IMR-90 (cell line): ENCODE measurements at regions not wholly inside any gene's neighbourhood (a gene's known extent, or its start where the extent isn't known, plus 50 kb on each side); places are given as distances from the start of the nearest gene placed in this dataset.

Experiments used
- ATAC-seq: fragments of 200-7000 bp; cut with Tn5 transposase; 2 replicates; pipeline ENCODE4 v1.9.1; 2020; ENCODE audit warnings: low read depth, mild to moderate bottlenecking, moderate library complexity
- BruUV-seq: library from RNA; stranded (reverse); fragments of 400-500 nt; replicated peaks from 2 replicates; lab custom pipeline; 2021; lab: Mats Ljungman, UMichigan
- CTCF ChIA-PET: fragments of 300-600 bp; formaldehyde crosslinking; extraction: SDS; loops from one replicate; lab custom pipeline; 2021; ENCODE audit warnings: antibody characterized with exemption; lab: Yijun Ruan, JAX
- POLR2A ChIA-PET: fragments of 300-600 bp; sonication (Branson Sonifier 250); formaldehyde crosslinking; loops from one replicate; lab custom pipeline; 2022; ENCODE audit warnings: antibody characterized with exemption; ENCODE audit not compliant: unreplicated experiment; lab: Charles Lee
- DNase-seq: peaks from one replicate; pipeline ENCODE4 v3.0.0; 2013
- H2AFZ ChIP-seq: replicated peaks from 2 replicates; pipeline ENCODE3; 2013; ENCODE audit warnings: low read length, mild to moderate bottlenecking; ENCODE audit not compliant: poor library complexity
- H2AK5ac ChIP-seq: 2 replicates; pipeline ENCODE4 v1.6.1; 2013; ENCODE audit warnings: low read depth, low read length, inconsistent platforms
- H2AK9ac ChIP-seq: replicated peaks from 2 replicates; pipeline ENCODE3; 2013; ENCODE audit warnings: mild to moderate bottlenecking, low read depth, low read length, moderate library complexity; ENCODE audit not compliant: poor library complexity
- H2BK120ac ChIP-seq: 2 replicates; pipeline ENCODE4 v1.6.1; 2013; ENCODE audit warnings: low read depth, low read length, inconsistent platforms
- H2BK15ac ChIP-seq: 3 replicates; pipeline ENCODE4 v1.6.1; 2013; ENCODE audit warnings: low read depth, low read length, inconsistent platforms
- H2BK20ac ChIP-seq: 2 replicates; pipeline ENCODE4 v1.6.1; 2013; ENCODE audit warnings: low read depth, mild to moderate bottlenecking, inconsistent platforms, low read length, moderate library complexity
- H2BK5ac ChIP-seq: 2 replicates; pipeline ENCODE4 v1.6.1; 2013; ENCODE audit warnings: mild to moderate bottlenecking, low read depth, low read length, inconsistent platforms; ENCODE audit not compliant: poor library complexity, severe bottlenecking
- H3K14ac ChIP-seq: replicated peaks from 2 replicates; pipeline ENCODE4 v1.6.1; 2013; ENCODE audit warnings: low read depth, low read length, inconsistent platforms
- H3K18ac ChIP-seq: 2 replicates; pipeline ENCODE4 v1.6.1; 2013; ENCODE audit warnings: low read depth, low read length, control low read depth
- H3K23ac ChIP-seq: 2 replicates; pipeline ENCODE4 v1.6.1; 2013; ENCODE audit warnings: low read depth, low read length, inconsistent platforms
- H3K27ac ChIP-seq: 2 replicates; pipeline ENCODE4 v1.5.1; 2013; ENCODE audit warnings: mild to moderate bottlenecking, control low read depth, low read length; ENCODE audit not compliant: insufficient read depth
- H3K27me3 ChIP-seq: 2 replicates; pipeline ENCODE4 v1.6.1; 2013; ENCODE audit warnings: low read length; ENCODE audit not compliant: control insufficient read depth, insufficient read depth
- H3K36me3 ChIP-seq: 2 replicates; pipeline ENCODE4 v1.6.1; 2013; ENCODE audit warnings: low read length, mixed read lengths; ENCODE audit not compliant: control insufficient read depth, insufficient read depth
- H3K4ac ChIP-seq: 2 replicates; pipeline ENCODE4 v1.6.1; 2013; ENCODE audit warnings: low read depth, low read length, inconsistent platforms
- H3K4me1 ChIP-seq: 2 replicates; pipeline ENCODE4 v1.6.1; 2013; ENCODE audit warnings: low read length, mixed read lengths; ENCODE audit not compliant: control insufficient read depth, insufficient read depth
- H3K4me2 ChIP-seq: 2 replicates; pipeline ENCODE4 v1.6.1; 2013; ENCODE audit warnings: low read depth, mild to moderate bottlenecking, control low read depth, low read length, moderate library complexity
- H3K4me3 ChIP-seq: 2 replicates; pipeline ENCODE4 v1.5.1; 2013; ENCODE audit warnings: low read depth, mild to moderate bottlenecking, control low read depth, low read length, moderate library complexity; ENCODE audit not compliant: insufficient read depth
- H3K56ac ChIP-seq: 2 replicates; pipeline ENCODE4 v1.6.1; 2013; ENCODE audit warnings: low read length, inconsistent platforms; ENCODE audit not compliant: insufficient read depth; ENCODE audit errors: extremely low read depth
- H3K79me1 ChIP-seq, 2 experiments: 2 replicates each; pipeline ENCODE4 v1.6.1; 2013; ENCODE audit warnings: low read length in 2 of 2, inconsistent platforms in 1 of 2, low read depth in 1 of 2
- H3K9ac ChIP-seq: 2 replicates; pipeline ENCODE4 v1.6.1; 2013; ENCODE audit warnings: low read depth, low read length, control low read depth
- H3K9me1 ChIP-seq: 2 replicates; pipeline ENCODE4 v1.6.1; 2013; ENCODE audit warnings: low read length, inconsistent platforms; ENCODE audit not compliant: insufficient read depth
- H3K9me3 ChIP-seq: 2 replicates; pipeline ENCODE4 v1.6.1; 2013; ENCODE audit warnings: low read length; ENCODE audit not compliant: control insufficient read depth, insufficient read depth
- H4K20me1 ChIP-seq: 2 replicates; pipeline ENCODE4 v1.6.1; 2013; ENCODE audit warnings: low read length, inconsistent platforms; ENCODE audit not compliant: insufficient read depth
- H4K5ac ChIP-seq: 2 replicates; pipeline ENCODE4 v1.6.1; 2013; ENCODE audit warnings: mild to moderate bottlenecking, low read depth, low read length, control low read depth
- H4K8ac ChIP-seq, 2 experiments: 2 replicates each; pipeline ENCODE4 v1.6.1; 2013; ENCODE audit warnings: low read depth in 2 of 2, low read length in 2 of 2, control low read depth in 1 of 2, inconsistent platforms in 1 of 2
- H4K91ac ChIP-seq: 2 replicates; pipeline ENCODE4 v1.6.1; 2013; ENCODE audit warnings: low read depth, low read length, inconsistent platforms; ENCODE audit not compliant: insufficient read depth
- BHLHE40 ChIP-seq: fragments of 150-350 bp; IDR thresholded peaks from 2 replicates; pipeline ENCODE4 v1.6.1; 2016; ENCODE audit warnings: mild to moderate bottlenecking, low read depth, low read length
- CHD1 ChIP-seq: IDR thresholded peaks from 2 replicates; pipeline ENCODE4 v1.6.1; 2012; ENCODE audit warnings: low read depth, low read length, improper control_type of control experiment
- CTCF ChIP-seq: conservative IDR thresholded peaks from 2 replicates; pipeline ENCODE4 v1.5.1; 2012; ENCODE audit warnings: mild to moderate bottlenecking, low read depth, low read length, improper control_type of control experiment
- ELK1 ChIP-seq: fragments of 150-350 bp; IDR thresholded peaks from 2 replicates; pipeline ENCODE4 v1.6.1; 2016; ENCODE audit warnings: low read depth, mild to moderate bottlenecking, low read length, moderate library complexity, borderline replicate concordance
- MAFK ChIP-seq: IDR thresholded peaks from 2 replicates; pipeline ENCODE4 v1.6.1; 2012; ENCODE audit warnings: low read depth, low read length, improper control_type of control experiment
- MXI1 ChIP-seq: IDR thresholded peaks from 2 replicates; pipeline ENCODE4 v1.6.1; 2012; ENCODE audit warnings: low read depth, mild to moderate bottlenecking, low read length, moderate library complexity, borderline replicate concordance
- POLR2A ChIP-seq: IDR thresholded peaks from 2 replicates; pipeline ENCODE4 v1.6.1; 2012; ENCODE audit warnings: mild to moderate bottlenecking, low read depth, low read length
- RAD21 ChIP-seq: IDR thresholded peaks from 2 replicates; pipeline ENCODE4 v1.6.1; 2012; ENCODE audit warnings: low read length, improper control_type of control experiment
- RCOR1 ChIP-seq: IDR thresholded peaks from 2 replicates; pipeline ENCODE4 v1.6.1; 2012; ENCODE audit warnings: mild to moderate bottlenecking, low read length, improper control_type of control experiment; ENCODE audit not compliant: insufficient replicate concordance
- USF2 ChIP-seq: fragments of 150-350 bp; IDR thresholded peaks from 2 replicates; pipeline ENCODE4 v1.6.1; 2017; ENCODE audit warnings: mild to moderate bottlenecking, antibody characterized with exemption, low read length, low read depth
- WGBS, 2 experiments: methylation state at CpG; one replicate each; pipeline versions ENCODE4 v1.1.5 to v1.1.7; 2013; ENCODE audit warnings: missing lambda C conversion rate in 2 of 2; ENCODE audit not compliant: insufficient read length in 1 of 2; ENCODE audit errors: extremely low coverage in 2 of 2; 5-methylcytosine and 5-hydroxymethylcytosine counted together
- dilution Hi-C: fragments of 300-500 bp; cut with HindIII; formaldehyde crosslinking; loops from one replicate; pipeline ENCODE4 v1.14.3; 2018; ENCODE audit warnings: low sequenced_read_pairs; ENCODE audit not compliant: unreplicated experiment
- in situ Hi-C: fragments of 300-500 bp; cut with MboI; formaldehyde crosslinking; loops from 3 replicates; pipeline ENCODE4 v1.14.3; 2019; ENCODE audit warnings: low sequenced_read_pairs, inconsistent platforms, mixed read lengths
- intact Hi-C: fragments of 100-400 bp; cut with micrococcal nuclease; formaldehyde crosslinking; loops from 2 replicates; pipeline ENCODE4 v1.10.0; 2022

- no peak for DNase-seq
- Histone ChIP-seq H2BK120ac (no peak overlapping the region), H2BK20ac (no peak overlapping the region), H4K91ac (no peak overlapping the region), H2AFZ (no peak overlapping the region), H3K79me1 (peaks cover 3 to 21% of the 10 kb centered on the region in 2 experiments; a peak in 1 of 4 replicates), H2AK5ac (no peak overlapping the region), H2BK5ac (no peak overlapping the region), H4K5ac (no peak overlapping the region), H3K4me2 (no peak overlapping the region), H3K14ac (no peak overlapping the region), H3K9me3 (no peaks in the 10 kb centered on the region), H3K4ac (no peak overlapping the region), H3K9me1 (peaks cover 3% of the 10 kb centered on the region; the same call in 1 of the 2 replicates), H2BK15ac (no peak overlapping the region), H2AK9ac (no peak overlapping the region), H3K23ac (no peak overlapping the region), H3K36me3 (no peaks in the 10 kb centered on the region), H3K4me3 (no peak overlapping the region), H3K27me3 (no peaks in the 10 kb centered on the region), H3K56ac (no peak overlapping the region), H4K8ac (no peak overlapping the region), H4K20me1 (no peaks in the 10 kb centered on the region), H3K18ac (no peak overlapping the region), H3K27ac (no peak overlapping the region), H3K9ac (no peak overlapping the region), H3K4me1 (no peaks in the 10 kb centered on the region)
- TF ChIP-seq MXI1: no peak
- no peak for TF ChIP-seq MAFK
- no peak for TF ChIP-seq CHD1
- TF ChIP-seq CTCF: no peak
- no peak for TF ChIP-seq RCOR1
- no peak for TF ChIP-seq USF2
- TF ChIP-seq BHLHE40: no peak
- TF ChIP-seq POLR2A: no peak
- no peak for TF ChIP-seq ELK1
- TF ChIP-seq RAD21: no peak
- ChIA-PET POLR2A (no interaction called here), CTCF (interaction anchor here (1.6 kb wide), 1 partner anchor 24 kb away, joined by 5 read pairs; no protein-coding TSS in a partner anchor)
- dilution Hi-C loops (no loop called here), intact Hi-C loops (no loop called here), in situ Hi-C loops (no loop called here)
- no peak for ATAC-seq
- WGBS, 2 experiments: no CpG with 5 or more reads among the region's 2 CpGs
- no TSS peak for BruUV-seq
These were observed 130.4 kb upstream of the CCDC28A start for GRCh38 chr6:138643210-138643609.
